HepG2 (cell line): ENCODE measurements at regions not wholly inside any gene's neighbourhood (a gene's known extent, or its start where the extent isn't known, plus 50 kb on each side); places are given as distances from the start of the nearest gene placed in this dataset.

Experiments
- ATAC-seq: fragments of 200-7000 bp; cut with Tn5 transposase; 3 replicates; pipeline ENCODE4 v1.9.1; 2020; ENCODE audit warnings: mild to moderate bottlenecking, moderate library complexity
- BruUV-seq: library from RNA; stranded (reverse); fragments of 400-500 nt; replicated peaks from 2 replicates; lab custom pipeline; 2021; lab: Mats Ljungman, UMichigan
- CTCF ChIA-PET: fragments of 300-600 bp; formaldehyde crosslinking; extraction: SDS; loops from one replicate; lab custom pipeline; 2021; ENCODE audit warnings: low total read pairs, inconsistent platforms, low intra/inter-chr PET ratio; lab: Yijun Ruan, JAX
- POLR2A ChIA-PET: fragments of 350-600 bp; sonication (Branson Sonifier 250); formaldehyde crosslinking; loops from one replicate; lab custom pipeline; 2020; ENCODE audit warnings: antibody characterized with exemption, inconsistent platforms; lab: Yijun Ruan, JAX
- DNase-seq: peaks from one replicate; pipeline ENCODE4 v3.0.0-alpha.2; 2015; ENCODE audit warnings: low spot score
- FAIRE-seq: peaks from 3 replicates; lab custom pipeline; 2011; peaks lifted over from hg19 to GRCh38; lab: Jason Lieb, UNC
- H2AFZ ChIP-seq: one replicate; pipeline ENCODE4 v1.6.1; 2011; ENCODE audit warnings: low read length, inconsistent platforms
- H3K27ac ChIP-seq: fragments of 300-600 bp; 3 replicates; pipeline ENCODE4 v1.8.0; 2011; ENCODE audit warnings: mixed run types, mild to moderate bottlenecking, mixed read lengths, low read length, inconsistent platforms; ENCODE audit not compliant: insufficient read depth; ENCODE audit errors: extremely low read length
- H3K27me3 ChIP-seq, 2 experiments: fragments of 200-600 bp in 1 of 2; 2 replicates in 1 of 2; 3 replicates in 1 of 2; pipeline versions ENCODE4 v1.6.0 to v1.8.0; 2011; ENCODE audit warnings: low read length in 2 of 2, mild to moderate bottlenecking in 2 of 2, moderate library complexity in 2 of 2, inconsistent platforms in 1 of 2; ENCODE audit not compliant: insufficient read depth in 2 of 2, control insufficient read depth in 1 of 2
- H3K36me3 ChIP-seq, 2 experiments: fragments of 200-600 bp in 1 of 2; replicated peaks in 1 of 2; 2 replicates in 1 of 2; 3 replicates in 1 of 2; pipeline versions ENCODE4 v1.5.1 to v1.8.0; 2011; ENCODE audit warnings: low read length in 2 of 2, inconsistent platforms in 1 of 2; ENCODE audit not compliant: insufficient read depth in 2 of 2, control insufficient read depth in 1 of 2
- H3K4me1 ChIP-seq: 2 replicates; pipeline ENCODE4 v1.5.1; 2012; ENCODE audit warnings: low read length, inconsistent platforms; ENCODE audit not compliant: insufficient read depth
- H3K4me2 ChIP-seq: 2 replicates; pipeline ENCODE4 v1.6.0; 2011; ENCODE audit warnings: low read depth, low read length, inconsistent platforms
- H3K4me3 ChIP-seq, 3 experiments: fragments of 200-600 bp in 1 of 3; sonication (generic), shearing (Covaris generic) in 1 of 3; replicated peaks in 1 of 3; 2 replicates each; pipeline ENCODE4 v1.5.1; 2011 to 2016; ENCODE audit warnings: low read length in 3 of 3, inconsistent platforms in 2 of 3, low read depth in 2 of 3, mild to moderate bottlenecking in 2 of 3, control low read depth in 1 of 3, mixed read lengths in 1 of 3; ENCODE audit not compliant: insufficient read depth in 1 of 3
- H3K79me2 ChIP-seq: one replicate; pipeline ENCODE4 v1.6.1; 2011; ENCODE audit warnings: low read length, inconsistent platforms; ENCODE audit not compliant: insufficient read depth
- H3K9ac ChIP-seq: 2 replicates; pipeline ENCODE4 v1.6.0; 2011; ENCODE audit warnings: mild to moderate bottlenecking, low read depth, low read length, inconsistent platforms; ENCODE audit not compliant: insufficient read depth
- H3K9me3 ChIP-seq: 2 replicates; pipeline ENCODE4 v1.5.1; 2012; ENCODE audit warnings: mild to moderate bottlenecking, low read length
- H4K20me1 ChIP-seq: 2 replicates; pipeline ENCODE4 v1.6.0; 2011; ENCODE audit warnings: inconsistent platforms, mild to moderate bottlenecking, low read length, moderate library complexity; ENCODE audit not compliant: insufficient read depth
- DRAP1 ChIP-seq: IDR thresholded peaks from 2 replicates; pipeline ENCODE4 v1.6.1; 2016; ENCODE audit warnings: missing genetic modification reagents, missing compliant biosample characterization
- FOSL2 ChIP-seq: sonication (generic); formaldehyde crosslinking; IDR thresholded peaks from 2 replicates; pipeline ENCODE4 v1.4.0; 2020; ENCODE audit warnings: missing genetic modification reagents
- FOXK1 ChIP-seq: sonication (generic); formaldehyde crosslinking; IDR thresholded peaks from 2 replicates; pipeline ENCODE4 v1.4.0; 2020; ENCODE audit warnings: low read depth, missing genetic modification reagents, borderline replicate concordance
- HIVEP1 ChIP-seq: sonication (generic); formaldehyde crosslinking; IDR thresholded peaks from 2 replicates; pipeline ENCODE4 v1.4.0; 2020; ENCODE audit warnings: mild to moderate bottlenecking, missing genetic modification reagents
- MAFK ChIP-seq, 2 experiments: IDR thresholded peaks in 1 of 2; conservative IDR thresholded peaks in 1 of 2; 2 replicates each; pipeline ENCODE4 v1.6.1; 2011; ENCODE audit warnings: improper control_type of control experiment in 2 of 2, low read length in 2 of 2
- MYNN ChIP-seq: sonication (generic); formaldehyde crosslinking; IDR thresholded peaks from 2 replicates; pipeline ENCODE4 v1.4.0; 2020; ENCODE audit warnings: mild to moderate bottlenecking, low read depth, missing genetic modification reagents
- NFE2L2 ChIP-seq: fragments of 150-350 bp; IDR thresholded peaks from 2 replicates; pipeline ENCODE4 v1.6.1; 2014; ENCODE audit warnings: low read length
- NFRKB ChIP-seq: fragments of 450-650 bp; IDR thresholded peaks from 2 replicates; pipeline ENCODE4 v1.6.1; 2017
- POLR2AphosphoS2 ChIP-seq: IDR thresholded peaks from 2 replicates; pipeline ENCODE4 v1.6.1; 2011; ENCODE audit warnings: low read depth, low read length, improper control_type of control experiment
- TP53 ChIP-seq: sonication (generic); formaldehyde crosslinking; conservative IDR thresholded peaks from 2 replicates; pipeline ENCODE4 v1.4.0; 2020; ENCODE audit warnings: missing genetic modification reagents
- ZFP36L2 ChIP-seq: sonication (generic); formaldehyde crosslinking; IDR thresholded peaks from 2 replicates; pipeline ENCODE4 v1.4.0; 2020; ENCODE audit warnings: missing genetic modification reagents
- ZNF280B ChIP-seq: sonication (generic); formaldehyde crosslinking; IDR thresholded peaks from 2 replicates; pipeline ENCODE4 v1.5.0; 2020; ENCODE audit warnings: missing genetic modification reagents, mild to moderate bottlenecking, borderline replicate concordance
- ZNF343 ChIP-seq: sonication (generic); formaldehyde crosslinking; IDR thresholded peaks from 2 replicates; pipeline ENCODE4 v1.4.0; 2020; ENCODE audit warnings: mild to moderate bottlenecking, missing genetic modification reagents
- ZNF496 ChIP-seq: sonication (generic); formaldehyde crosslinking; IDR thresholded peaks from 2 replicates; pipeline ENCODE4 v1.8.1; 2023; ENCODE audit warnings: mild to moderate bottlenecking, moderate library complexity, missing genetic modification reagents; ENCODE audit not compliant: insufficient replicate concordance
- ZNF580 ChIP-seq: IDR thresholded peaks from 2 replicates; pipeline ENCODE4 v1.6.1; 2016; ENCODE audit warnings: low read depth, borderline replicate concordance
- ZNF703 ChIP-seq: sonication (generic); formaldehyde crosslinking; IDR thresholded peaks from 2 replicates; pipeline ENCODE4 v1.5.1; 2020; ENCODE audit warnings: missing genetic modification reagents, mild to moderate bottlenecking, moderate library complexity, borderline replicate concordance
- ZNF747 ChIP-seq: sonication (generic); formaldehyde crosslinking; IDR thresholded peaks from 2 replicates; pipeline ENCODE4 v1.8.1; 2023; ENCODE audit warnings: missing genetic modification reagents, mild to moderate bottlenecking, borderline replicate concordance
- WGBS: methylation state at CpG from one replicate; pipeline ENCODE4 v1.1.6; 2017; ENCODE audit warnings: low lambda C conversion rate; 5-methylcytosine and 5-hydroxymethylcytosine counted together
- in situ Hi-C: cut with HindIII; loops from 2 replicates; pipeline ENCODE4 v1.10.0; 2017; ENCODE audit warnings: low pct_unique_long_range_greater_than_20kb; ENCODE audit not compliant: extremely low pct_ligation_motif_present
- intact Hi-C: fragments of 100-400 bp; cut with micrococcal nuclease; formaldehyde crosslinking; loops from one replicate; pipeline ENCODE4 v1.10.0; 2022; ENCODE audit not compliant: unreplicated experiment

- no peak for TF ChIP-seq NFRKB
- TF ChIP-seq ZNF703 (CRISPR knock-in tag), result no peak
- peak in 1 of 2 experiments; percentile 68; a peak in 2 of 4 replicates for TF ChIP-seq MAFK (conservative IDR thresholded peaks at IDR 0.05 in 1 of 2, IDR thresholded peaks at IDR 0.05 in 1 of 2; ENCODE audit: low read length in 2 of 2)
- TF ChIP-seq MYNN (CRISPR knock-in tag), result no peak
- no peak for TF ChIP-seq ZFP36L2 (CRISPR knock-in tag)
- no peak for TF ChIP-seq ZNF747 (CRISPR knock-in tag)
- no peak for TF ChIP-seq DRAP1 (CRISPR knock-in tag)
Measured at GRCh38 chrX:127519323-127519722, 532.9 kb downstream of the ACTRT1 start (continued).

- DNase-seq (no peak), FAIRE-seq (no peak), ATAC-seq (no peak)
- H3K4me1 ChIP-seq, result no peaks in the 10 kb centered on the region
- CTCF ChIA-PET, result no interaction called here
- H3K27me3 ChIP-seq, result no peaks in the 10 kb centered on the region
- H3K9ac ChIP-seq, result no peak overlapping the region
- no peak for TF ChIP-seq ZNF496 (CRISPR knock-in tag)
- no peak for TF ChIP-seq FOSL2
- no peak for TF ChIP-seq HIVEP1 (CRISPR knock-in tag)
- TF ChIP-seq ZNF280B (CRISPR knock-in tag), result no peak
- TF ChIP-seq FOXK1 (CRISPR knock-in tag), result no peak
- TF ChIP-seq TP53 (CRISPR knock-in tag), result no peak
- TF ChIP-seq POLR2AphosphoS2, result no peak
- no peak for TF ChIP-seq ZNF343 (CRISPR knock-in tag)
- peak in 1 of 2 experiments; percentile 10; a peak in 1 of 4 replicates for TF ChIP-seq MAFK (conservative IDR thresholded peaks at IDR 0.05 in 1 of 2, IDR thresholded peaks at IDR 0.05 in 1 of 2; ENCODE audit: low read length in 2 of 2)
- TF ChIP-seq ZNF580, result no peak
- TF ChIP-seq NFE2L2, result peak; percentile 57; the same call in 1 of the 2 replicates
- H3K4me2 ChIP-seq, result no peak overlapping the region
- 0% methylated on average over 1 of the region's 1 CpG for WGBS
- H3K4me3 ChIP-seq, result no peak overlapping the region
- no peaks in the 10 kb centered on the region for H3K36me3 ChIP-seq
- no peaks in the 10 kb centered on the region for H3K79me2 ChIP-seq
- H3K27ac ChIP-seq, result no peak overlapping the region
- no peaks in the 10 kb centered on the region for H4K20me1 ChIP-seq
- POLR2A ChIA-PET, result no interaction called here
- intact Hi-C loops, result no loop called here
- no peak overlapping the region for H2AFZ ChIP-seq
- in situ Hi-C loops, result no loop called here
- peaks cover 35% of the 10 kb centered on the region for H3K9me3 ChIP-seq
- no TSS peak for BruUV-seq
Measured at GRCh38 chrX:127490000-127490399, 562.2 kb downstream of the ACTRT1 start.
